GM19455 (cell line): ENCODE measurements at regions not wholly inside any gene's neighbourhood (a gene's known extent, or its start where the extent isn't known, plus 50 kb on each side); places are given as distances from the start of the nearest gene placed in this dataset.

Experiments used
- ATAC-seq: cut with Tn5 transposase; IDR thresholded peaks from one replicate; pipeline ENCODE4 v1.9.1; 2021; ENCODE audit not compliant: unreplicated experiment

DNA sequence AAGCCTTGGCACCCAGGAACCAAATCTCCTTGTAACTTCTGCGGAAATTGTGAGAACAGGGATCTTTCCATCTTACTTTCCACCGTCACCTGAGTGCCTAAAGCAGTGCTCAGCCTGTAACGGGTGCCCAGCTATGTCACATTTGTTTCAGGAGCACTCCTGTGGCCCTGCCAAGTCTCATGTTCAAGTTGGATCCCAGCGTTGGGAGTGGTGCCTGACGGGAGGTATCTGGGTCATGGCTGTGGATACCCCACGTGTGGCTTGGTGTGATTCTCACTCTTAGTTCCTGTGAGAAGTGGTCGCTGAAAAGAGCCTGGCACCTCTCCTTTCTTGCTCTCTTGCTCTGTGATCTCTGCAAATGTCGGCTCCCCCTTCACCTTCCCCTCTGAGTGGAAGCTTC, 114.9 kb downstream of the UQCRFS1 start:
- no peak for ATAC-seq

GRCh38 chr19:29096896-29097295, 116.1 kb downstream of the UQCRFS1 start:
- no peak for ATAC-seq

DNA sequence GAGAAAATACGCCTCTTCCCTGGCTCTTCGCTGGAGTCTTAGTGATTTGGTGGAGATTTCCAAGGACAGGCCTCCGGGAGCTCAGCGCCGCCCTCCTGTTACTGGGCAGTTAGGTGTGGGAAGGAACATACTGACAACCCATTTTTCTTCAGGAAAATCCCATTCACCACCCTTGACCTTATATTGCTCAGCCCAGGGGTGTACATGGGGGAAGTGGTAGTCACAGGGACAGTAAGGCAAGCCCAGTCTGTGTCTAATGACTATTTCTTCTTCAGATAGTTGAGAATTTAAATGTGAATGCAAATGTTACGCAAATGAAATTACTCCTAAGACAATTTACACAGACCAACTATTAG, 119.4 kb downstream of the UQCRFS1 start:
- ATAC-seq = no peak

DNA sequence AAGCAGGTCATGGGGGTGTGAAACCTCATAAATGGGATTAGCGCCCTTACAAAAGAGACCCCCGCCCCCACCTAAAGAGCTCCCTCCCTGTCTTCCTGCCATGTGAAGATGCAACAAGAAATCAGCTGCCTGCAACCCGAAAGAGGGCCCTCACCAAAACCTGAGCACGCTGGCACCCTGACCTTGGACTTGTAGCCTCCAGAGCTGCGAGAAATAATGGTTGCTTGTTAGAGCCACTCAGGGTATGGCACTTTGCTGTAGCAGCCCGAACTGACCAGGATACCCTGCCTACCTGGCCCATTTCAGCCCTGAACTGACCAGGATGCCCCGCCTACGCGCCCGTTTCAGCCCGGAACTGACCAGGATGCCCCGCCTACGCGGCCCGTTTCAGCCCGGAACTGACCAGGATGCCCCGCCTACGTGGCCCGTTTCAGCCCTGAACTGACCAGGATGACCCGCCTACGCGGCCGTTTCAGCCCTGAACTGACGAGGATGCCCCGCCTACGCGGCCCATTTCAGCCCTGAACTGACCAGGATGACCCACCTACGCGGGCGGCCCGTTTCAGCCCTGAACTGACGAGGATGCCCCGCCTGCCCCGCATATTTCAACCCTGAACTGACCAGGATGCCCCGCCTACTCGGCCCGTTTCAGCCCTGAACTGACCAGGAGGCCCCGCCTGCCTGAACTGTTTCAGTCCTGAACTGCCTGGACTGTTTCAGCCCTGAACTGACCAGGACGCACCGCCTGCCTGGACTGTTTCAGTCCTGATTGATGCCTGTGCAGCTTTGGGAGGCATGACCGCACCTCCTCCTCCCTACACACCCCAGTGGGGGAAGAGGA, 120.0 kb downstream of the UQCRFS1 start:
- ATAC-seq = no peak

DNA sequence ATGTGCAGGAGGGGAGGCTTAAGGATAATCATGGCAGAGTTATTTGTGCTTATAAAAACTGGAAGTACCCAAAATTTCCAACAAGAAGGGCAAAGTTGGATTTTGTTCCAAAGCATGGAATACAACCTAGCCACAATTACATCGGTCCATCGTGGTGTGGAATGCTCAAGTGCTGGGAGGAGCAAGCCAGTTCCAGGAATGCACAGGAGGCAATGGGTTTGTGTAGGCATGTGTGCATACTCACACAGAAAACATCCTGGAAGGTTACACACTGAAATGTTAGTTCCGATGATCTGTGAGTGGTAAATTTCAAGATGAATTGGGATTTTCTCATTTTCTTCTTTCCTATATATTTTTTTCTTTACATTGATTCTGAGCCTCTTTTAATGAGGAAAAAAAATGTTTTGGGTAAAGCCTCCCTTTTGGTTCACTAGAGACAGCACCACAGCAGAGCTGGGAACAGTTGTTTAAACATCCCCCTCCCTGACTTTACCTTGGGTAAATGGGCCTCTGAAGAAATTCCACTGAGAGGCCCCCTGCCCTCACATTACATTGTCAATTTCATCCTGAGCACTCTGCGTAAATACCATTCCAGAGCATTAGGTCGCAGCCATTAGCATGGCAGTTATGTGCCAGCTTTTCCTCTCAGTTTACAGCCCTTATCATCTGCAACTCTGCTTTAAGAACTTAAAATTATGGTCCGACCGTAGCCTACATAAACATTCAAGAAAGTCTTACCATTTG, 122.0 kb downstream of the UQCRFS1 start:
- no peak for ATAC-seq

DNA sequence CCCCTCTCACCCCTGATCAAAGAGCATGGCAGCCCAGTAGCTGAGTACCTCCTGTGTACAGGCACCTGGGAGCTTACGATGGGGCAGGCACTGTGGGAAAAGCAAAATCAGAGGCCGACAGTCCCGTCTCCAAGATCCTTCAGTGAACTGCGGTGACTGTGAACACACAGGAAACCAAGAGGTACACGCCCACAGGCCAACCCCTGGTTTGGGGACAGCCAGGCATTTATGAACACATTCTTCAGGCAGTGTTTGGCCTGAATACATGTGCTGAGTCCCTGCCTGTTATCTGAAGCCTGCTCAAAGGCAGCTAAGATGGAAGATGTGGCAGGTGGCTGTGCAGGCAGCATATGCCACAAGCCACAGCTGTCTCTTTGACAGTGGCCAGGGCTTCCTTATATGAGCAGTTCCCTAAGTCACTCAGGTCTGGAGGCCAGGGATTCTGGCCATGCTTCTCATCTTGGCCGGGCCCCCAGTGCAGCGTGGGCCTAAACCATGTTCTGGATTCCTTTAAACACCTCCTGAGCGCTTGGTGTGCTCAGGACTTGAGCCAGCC, 123.6 kb downstream of the UQCRFS1 start:
- ATAC-seq = no peak

DNA sequence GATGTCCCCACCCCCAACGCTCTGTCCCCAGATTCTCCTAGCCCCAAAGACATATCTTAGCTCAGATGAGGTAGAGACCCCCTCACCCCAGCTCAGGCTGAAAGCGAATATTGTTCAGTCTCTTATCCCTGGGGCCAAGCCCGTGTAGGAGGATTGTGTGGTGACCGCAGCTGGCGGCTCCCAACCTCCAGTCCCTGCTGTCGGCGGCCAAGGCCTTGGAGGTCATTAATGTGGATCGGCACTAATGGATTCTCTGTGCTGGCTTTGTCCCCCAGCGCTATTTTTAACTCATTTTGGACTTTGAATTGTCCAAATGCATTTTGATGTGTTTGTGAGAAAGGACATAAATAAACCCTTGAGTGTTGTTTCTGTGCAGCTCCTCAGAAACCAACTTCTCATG, 124.2 kb downstream of the UQCRFS1 start:
- ATAC-seq = no peak

GRCh38 chr19:29086646-29087045, 126.3 kb downstream of the UQCRFS1 start:
- no peak for ATAC-seq

DNA sequence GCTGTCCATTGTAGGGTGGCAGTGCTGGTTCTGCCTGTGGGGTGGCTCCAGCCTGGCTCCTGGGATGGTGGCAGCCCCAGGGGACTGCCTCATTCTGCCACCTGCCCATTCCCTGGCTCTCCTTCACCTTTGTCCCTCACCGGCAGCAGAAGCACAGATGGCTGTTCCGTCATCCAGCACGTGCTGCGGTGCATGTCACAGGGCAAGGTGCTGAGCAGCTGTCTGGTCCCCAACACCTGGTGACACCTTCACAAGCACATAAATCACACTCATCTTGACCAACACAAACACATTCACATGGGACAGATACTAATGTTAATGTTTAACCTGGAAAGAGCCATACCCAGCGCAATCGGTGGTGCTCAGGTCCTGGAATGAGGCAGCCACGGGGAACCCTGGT, 126.8 kb downstream of the UQCRFS1 start:
- no peak for ATAC-seq

- ATAC-seq = no peak
Measured at GRCh38 chr19:29085630-29086029, 127.3 kb downstream of the UQCRFS1 start.

GRCh38 chr19:29085206-29085605, 127.7 kb downstream of the UQCRFS1 start:
- no peak for ATAC-seq

DNA sequence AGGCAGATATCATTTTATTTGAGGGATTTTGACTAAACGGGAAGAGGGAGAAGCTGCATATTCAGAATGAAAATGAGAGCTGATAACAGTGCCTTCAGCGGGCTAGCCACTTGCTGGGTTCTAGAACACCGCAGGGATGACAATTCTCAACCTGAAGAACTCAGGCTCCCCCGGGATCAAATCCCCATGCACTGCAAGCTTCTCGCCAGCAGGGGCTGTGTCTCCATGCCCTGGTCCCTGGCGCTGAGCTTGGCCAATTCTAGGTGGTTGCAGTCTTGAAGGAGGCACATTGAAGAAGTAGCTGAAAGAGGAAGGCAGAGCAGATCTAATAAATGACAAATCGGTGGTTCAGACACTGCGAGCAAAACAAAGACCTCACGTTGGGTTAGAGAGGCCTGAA, 128.7 kb downstream of the UQCRFS1 start:
- ATAC-seq = no peak

- ATAC-seq = no peak
Measured at GRCh38 chr19:29083863-29084262, 129.1 kb downstream of the UQCRFS1 start.

GRCh38 chr19:29079356-29080032, 133.5 kb downstream of the UQCRFS1 start:
- no peak for ATAC-seq

GRCh38 chr19:29076963-29077362, 136.0 kb downstream of the UQCRFS1 start:
- no peak for ATAC-seq

DNA sequence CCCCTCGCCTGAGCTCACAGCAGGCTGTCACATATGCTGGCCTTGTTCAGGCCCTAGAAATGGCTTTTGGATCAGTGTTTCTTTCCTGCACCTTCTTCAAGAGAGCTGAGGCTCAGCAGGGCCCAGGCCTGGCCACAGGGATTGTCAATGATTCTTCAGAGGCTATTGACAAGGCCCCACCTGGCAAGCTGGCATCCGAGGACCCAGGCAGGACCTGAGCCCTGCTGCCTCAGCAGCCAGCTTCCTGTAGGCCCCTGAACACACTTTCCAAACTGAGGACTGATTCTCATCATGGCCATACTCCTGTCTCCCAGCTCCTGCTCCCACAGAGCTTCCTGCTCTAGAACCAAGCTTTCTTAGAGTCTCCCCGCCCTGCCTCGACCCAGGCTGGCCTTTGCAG, 136.8 kb downstream of the UQCRFS1 start:
- ATAC-seq = no peak

GRCh38 chr19:29075149-29075548, 137.8 kb downstream of the UQCRFS1 start:
- ATAC-seq = no peak

DNA sequence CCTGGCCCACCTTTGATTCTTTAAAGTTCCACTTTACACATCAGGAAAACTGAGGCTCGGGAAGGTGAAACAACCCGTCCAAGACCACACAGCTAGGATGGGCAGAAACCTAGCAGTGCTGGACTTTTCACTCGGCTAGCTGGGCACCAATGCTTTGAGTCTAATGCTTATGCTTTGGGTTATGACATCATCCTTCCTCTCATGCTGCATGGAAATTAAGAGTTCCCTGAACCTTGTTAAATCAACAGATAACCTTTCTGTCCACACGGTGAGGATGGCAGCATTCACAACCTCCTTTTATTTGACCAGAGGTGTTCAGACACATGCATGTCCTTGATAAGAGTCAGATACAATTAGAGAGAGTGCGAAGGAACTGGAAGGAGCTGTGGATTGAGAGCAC, 138.4 kb downstream of the UQCRFS1 start:
- ATAC-seq = no peak

- no peak for ATAC-seq
Measured at GRCh38 chr19:29067831-29068230, 145.1 kb downstream of the UQCRFS1 start.

DNA sequence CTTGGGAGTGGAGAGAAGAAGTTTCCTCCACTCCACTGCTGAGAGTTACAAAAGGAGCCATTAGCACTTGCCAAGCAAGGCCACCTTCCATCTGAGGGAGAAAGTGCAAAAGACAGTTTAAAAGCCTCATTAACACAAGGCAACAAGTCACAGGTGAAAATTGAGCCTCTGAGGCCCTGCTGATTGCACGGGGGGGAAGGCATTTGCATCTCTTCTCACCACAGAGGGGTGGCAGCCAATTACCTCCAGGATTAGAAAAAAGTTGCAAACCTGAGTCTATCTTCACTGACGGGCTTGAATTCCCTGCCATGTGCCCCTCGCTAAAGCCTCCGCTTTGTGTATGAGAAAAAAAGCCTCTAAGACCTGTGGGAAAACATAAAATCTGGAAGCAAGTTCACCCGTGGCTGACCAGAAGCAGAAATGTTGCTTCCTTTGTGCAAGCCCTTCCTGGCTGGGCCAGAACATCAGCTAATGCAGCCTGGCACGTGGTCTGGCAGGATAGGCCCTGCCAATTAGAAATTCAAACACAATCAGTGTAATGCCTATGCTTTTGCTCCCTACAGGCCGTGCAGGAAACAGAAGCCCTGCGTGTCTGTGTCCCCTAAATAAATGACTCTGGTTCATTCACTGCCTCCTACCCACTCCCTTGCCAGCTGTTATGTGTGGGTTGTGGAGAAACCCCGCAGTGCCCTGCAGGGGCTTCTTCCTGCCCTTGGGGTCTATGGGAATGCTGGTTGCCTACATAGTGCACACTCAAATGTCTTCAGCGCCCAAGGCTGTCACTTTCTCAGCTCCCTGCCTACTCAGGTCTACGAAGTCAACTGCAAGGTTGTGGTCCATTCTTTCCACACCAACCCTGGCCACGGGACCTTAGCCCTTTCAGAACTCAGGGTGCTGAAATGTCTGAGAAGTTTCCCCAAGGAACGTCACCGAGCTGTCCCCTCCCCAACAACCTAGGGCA, 150.2 kb downstream of the UQCRFS1 start:
- ATAC-seq = no peak
